GM12874 (cell line): ENCODE measurements at regions not wholly inside any gene's neighbourhood (a gene's known extent, or its start where the extent isn't known, plus 50 kb on each side); places are given as distances from the start of the nearest gene placed in this dataset.

Experiments used
- CTCF ChIP-seq: IDR thresholded peaks from 2 replicates; pipeline ENCODE4 v1.5.1; 2011; ENCODE audit warnings: low read depth, mild to moderate bottlenecking, control low read depth, low read length, moderate library complexity; ENCODE audit not compliant: insufficient read depth

GRCh38 chr6:21539621-21540100 is 53.9 kb upstream of the SOX4 start:
- no peak for TF ChIP-seq CTCF
